SK-N-SH treated with all-trans-retinoic acid at 6 μM for 48 hours (cell line): ENCODE measurements at regions not wholly inside any gene's neighbourhood (a gene's known extent, or its start where the extent isn't known, plus 50 kb on each side); places are given as distances from the start of the nearest gene placed in this dataset.
"Not testable (repeated sequence)": the region's sequence is repeated elsewhere in the genome, so short reads cannot be mapped to it uniquely, and the experiment has no call there.

ENCODE experiments used
- ARNTL ChIP-seq: fragments of 450-650 bp; formaldehyde crosslinking; IDR thresholded peaks from 2 replicates; pipeline ENCODE4 v1.5.0; 2020; ENCODE audit warnings: low read depth, mild to moderate bottlenecking, moderate library complexity, borderline replicate concordance
- BACH2 ChIP-seq: fragments of 250-450 bp; sonication (Bioruptor Pico); IDR thresholded peaks from 2 replicates; pipeline ENCODE4 v1.9.0; 2021; ENCODE audit warnings: mild to moderate bottlenecking, borderline replicate concordance
- SNAI2 ChIP-seq: fragments of 250-450 bp; sonication (Bioruptor Pico); IDR thresholded peaks from 2 replicates; pipeline ENCODE4 v1.5.0; 2020; ENCODE audit warnings: mild to moderate bottlenecking, moderate library complexity
- TOX ChIP-seq: fragments of 250-450 bp; sonication (Bioruptor Pico); IDR thresholded peaks from 2 replicates; pipeline ENCODE4 v1.8.0; 2021; ENCODE audit warnings: mild to moderate bottlenecking, moderate library complexity, borderline replicate concordance
- ZFP30 ChIP-seq: fragments of 450-650 bp; formaldehyde crosslinking; IDR thresholded peaks from 2 replicates; pipeline ENCODE4 v1.5.0; 2022; ENCODE audit warnings: mild to moderate bottlenecking, moderate library complexity
- ZNF70 ChIP-seq: fragments of 450-650 bp; formaldehyde crosslinking; IDR thresholded peaks from 2 replicates; pipeline ENCODE4 v1.5.0; 2020; ENCODE audit warnings: mild to moderate bottlenecking, moderate library complexity
- TF ChIP-seq, protein P1 (sequence below): fragments of 250-450 bp; sonication (Bioruptor Pico); IDR thresholded peaks from 2 replicates; pipeline ENCODE4 v1.8.0; 2020; ENCODE audit warnings: mild to moderate bottlenecking, moderate library complexity, borderline replicate concordance

DNA sequence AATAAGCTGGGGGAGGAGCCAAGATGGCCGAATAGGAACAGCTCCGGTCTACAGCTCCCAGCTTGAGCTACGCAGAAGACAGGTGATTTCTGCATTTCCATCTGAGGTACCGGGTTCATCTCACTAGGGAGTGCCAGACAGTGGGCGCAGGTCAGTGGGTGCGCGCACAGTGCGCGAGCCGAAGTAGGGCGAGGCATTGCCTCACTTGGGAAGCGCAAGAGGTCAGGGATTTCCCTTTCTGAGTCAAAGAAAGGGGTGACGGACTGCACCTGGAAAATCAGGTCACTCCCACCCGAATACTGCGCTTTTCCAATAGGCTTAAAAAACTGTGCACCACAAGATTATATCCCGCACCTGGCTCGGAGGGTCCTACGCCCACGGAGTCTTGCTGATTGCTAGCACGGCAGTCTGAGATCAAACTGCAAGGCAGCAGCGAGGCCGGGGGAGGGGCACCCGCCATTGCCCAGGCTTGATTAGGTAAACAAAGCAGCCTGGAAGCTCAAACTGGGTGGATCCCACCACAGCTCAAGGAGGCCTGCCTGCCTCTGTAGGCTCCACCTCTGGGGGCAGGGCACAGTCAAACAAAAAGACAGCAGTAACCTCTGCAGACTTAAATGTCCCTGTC, 606.4 kb downstream of the TMA16 start:
- TF ChIP-seq TOX; ZFP30 (CRISPR knock-in tag); BACH2; ARNTL (CRISPR knock-in tag); SNAI2 (CRISPR knock-in tag); ZNF70 (CRISPR knock-in tag): not testable (repeated sequence)
- TF ChIP-seq, protein P1, sequence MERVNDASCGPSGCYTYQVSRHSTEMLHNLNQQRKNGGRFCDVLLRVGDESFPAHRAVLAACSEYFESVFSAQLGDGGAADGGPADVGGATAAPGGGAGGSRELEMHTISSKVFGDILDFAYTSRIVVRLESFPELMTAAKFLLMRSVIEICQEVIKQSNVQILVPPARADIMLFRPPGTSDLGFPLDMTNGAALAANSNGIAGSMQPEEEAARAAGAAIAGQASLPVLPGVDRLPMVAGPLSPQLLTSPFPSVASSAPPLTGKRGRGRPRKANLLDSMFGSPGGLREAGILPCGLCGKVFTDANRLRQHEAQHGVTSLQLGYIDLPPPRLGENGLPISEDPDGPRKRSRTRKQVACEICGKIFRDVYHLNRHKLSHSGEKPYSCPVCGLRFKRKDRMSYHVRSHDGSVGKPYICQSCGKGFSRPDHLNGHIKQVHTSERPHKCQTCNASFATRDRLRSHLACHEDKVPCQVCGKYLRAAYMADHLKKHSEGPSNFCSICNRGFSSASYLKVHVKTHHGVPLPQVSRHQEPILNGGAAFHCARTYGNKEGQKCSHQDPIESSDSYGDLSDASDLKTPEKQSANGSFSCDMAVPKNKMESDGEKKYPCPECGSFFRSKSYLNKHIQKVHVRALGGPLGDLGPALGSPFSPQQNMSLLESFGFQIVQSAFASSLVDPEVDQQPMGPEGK (CRISPR knock-in tag): not testable (repeated sequence)
